ENCODE measurements at regions not wholly inside any gene's neighbourhood (a gene's known extent, or its start where the extent isn't known, plus 50 kb on each side); places are given as distances from the start of the nearest gene placed in this dataset.

DNA sequence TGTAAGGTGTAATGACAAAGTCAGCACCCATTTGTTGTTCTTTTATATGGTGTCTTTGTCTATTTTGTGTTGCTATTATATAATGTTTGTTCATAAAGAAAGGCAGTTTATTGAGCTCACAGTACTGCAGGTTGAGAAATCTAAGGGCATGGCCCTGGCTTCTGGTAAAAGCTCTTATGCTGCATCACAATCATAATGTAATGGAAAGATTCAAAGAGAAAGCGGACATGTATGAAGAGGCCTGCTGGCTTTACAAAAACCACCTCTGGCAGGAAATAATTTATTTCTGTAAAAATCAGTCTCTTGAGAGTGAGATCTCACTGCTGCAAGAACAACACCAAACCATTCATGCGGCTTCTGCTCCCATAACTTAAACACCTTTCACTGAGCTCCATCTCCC, 746.7 kb upstream of the FAM174A start:
- TF ChIP-seq CTCF (IDR thresholded peaks at IDR 0.05; ENCODE audit: low read depth, low read length, poor library complexity, severe bottlenecking) (no peak), EZH2phosphoT487 (IDR thresholded peaks at IDR 0.05; ENCODE audit: borderline replicate concordance, low read length) (no peak)
